Esophagus muscularis mucosa (tissue), 4 donors: ENCODE measurements at regions not wholly inside any gene's neighbourhood (a gene's known extent, or its start where the extent isn't known, plus 50 kb on each side); places are given as distances from the start of the nearest gene placed in this dataset.

ENCODE experiments used
- DNase-seq: peaks from one replicate; pipeline ENCODE4 v3.0.0-alpha.2; 2017; ENCODE audit errors: extremely low spot score
- H3K27ac ChIP-seq, 4 donors: fragments of 200-600 bp; sonication (generic); replicated peaks in 1 of 4; 1 replicate in 3 of 4; 2 replicates in 1 of 4; pipeline ENCODE4 v1.5.1; 2016 to 2019; ENCODE audit warnings: mild to moderate bottlenecking in 1 of 4
- H3K27me3 ChIP-seq, 4 donors: fragments of 200-600 bp; sonication (generic); one replicate each; pipeline versions ENCODE4 v1.5.1 to v1.6.0; 2016 to 2019
- H3K36me3 ChIP-seq, 4 donors: fragments of 200-600 bp; sonication (generic); one replicate each; pipeline ENCODE4 v1.5.1; 2016 to 2019
- H3K4me1 ChIP-seq, 4 donors: fragments of 200-600 bp; sonication (generic); one replicate each; pipeline ENCODE4 v1.5.1; 2016 to 2019
- H3K4me3 ChIP-seq, 4 donors: fragments of 200-600 bp; sonication (generic); 1 replicate in 2 of 4; 2 replicates in 2 of 4; pipeline ENCODE4 v1.5.1; 2016 to 2019; ENCODE audit warnings: mild to moderate bottlenecking in 4 of 4, moderate library complexity in 1 of 4
- H3K9me3 ChIP-seq, 4 donors: fragments of 200-600 bp; sonication (generic); 1 replicate in 3 of 4; 2 replicates in 1 of 4; pipeline ENCODE4 v1.5.1; 2016 to 2019
- EP300 ChIP-seq: sonication (generic); formaldehyde crosslinking; IDR thresholded peaks from one replicate; pipeline ENCODE4 v1.6.1; 2017; ENCODE audit warnings: antibody characterized with exemption
- POLR2A ChIP-seq: fragments of 450-650 bp; IDR thresholded peaks from one replicate; pipeline ENCODE4 v1.6.1; 2017; ENCODE audit warnings: antibody characterized with exemption, moderate library complexity, mild to moderate bottlenecking, low read depth
- POLR2AphosphoS5 ChIP-seq, 2 donors: sonication (generic); formaldehyde crosslinking; IDR thresholded peaks; one replicate each; pipeline ENCODE4 v1.6.1; 2017; ENCODE audit warnings: antibody characterized with exemption in 2 of 2
- WGBS: methylation state at CpG from one replicate; pipeline ENCODE4 v1.1.5; 2018; 5-methylcytosine and 5-hydroxymethylcytosine counted together
- intact Hi-C: fragments of 100-400 bp; cut with DNase I; formaldehyde crosslinking; loops from one replicate; pipeline ENCODE4 v1.15.1; 2023
- TF ChIP-seq, protein P1 (sequence below), 3 experiments: fragments of 200-600 bp in 2 of 3; fragments of 450-650 bp in 1 of 3; sonication (generic) in 2 of 3; IDR thresholded peaks; one replicate each; pipeline ENCODE4 v1.5.1; 2017 to 2019; ENCODE audit warnings: antibody characterized with exemption in 3 of 3, mild to moderate bottlenecking in 2 of 3, moderate library complexity in 1 of 3

GRCh38 chr3:130820976-130821375 lies 72.9 kb upstream of the ATP2C1 start:
- H3K9me3 ChIP-seq: no peaks in the 10 kb centered on the region
- WGBS: 52% methylated on average over 2 of the region's 2 CpGs
- H3K27ac ChIP-seq: no peak overlapping the region
- TF ChIP-seq POLR2AphosphoS5 (IDR thresholded peaks at IDR 0.05) (peak in 1 of 2 donors; percentile 59), EP300 (no peak)
- H3K4me3 ChIP-seq: no peak overlapping the region
- no peak for DNase-seq
- intact Hi-C loops: no loop called here
- no peaks in the 10 kb centered on the region for H3K4me1 ChIP-seq
- H3K27me3 ChIP-seq: no peaks in the 10 kb centered on the region
- no peaks in the 10 kb centered on the region for H3K36me3 ChIP-seq

- Histone ChIP-seq H3K9me3 (no peaks in the 10 kb centered on the region), H3K36me3 (no peaks in the 10 kb centered on the region), H3K4me3 (no peak overlapping the region), H3K4me1 (no peaks in the 10 kb centered on the region), H3K27ac (no peak overlapping the region), H3K27me3 (no peaks in the 10 kb centered on the region)
- WGBS: 82% methylated on average over 1 of the region's 1 CpG
- TF ChIP-seq POLR2A: no peak
- TF ChIP-seq EP300: no peak
- TF ChIP-seq, protein P1, sequence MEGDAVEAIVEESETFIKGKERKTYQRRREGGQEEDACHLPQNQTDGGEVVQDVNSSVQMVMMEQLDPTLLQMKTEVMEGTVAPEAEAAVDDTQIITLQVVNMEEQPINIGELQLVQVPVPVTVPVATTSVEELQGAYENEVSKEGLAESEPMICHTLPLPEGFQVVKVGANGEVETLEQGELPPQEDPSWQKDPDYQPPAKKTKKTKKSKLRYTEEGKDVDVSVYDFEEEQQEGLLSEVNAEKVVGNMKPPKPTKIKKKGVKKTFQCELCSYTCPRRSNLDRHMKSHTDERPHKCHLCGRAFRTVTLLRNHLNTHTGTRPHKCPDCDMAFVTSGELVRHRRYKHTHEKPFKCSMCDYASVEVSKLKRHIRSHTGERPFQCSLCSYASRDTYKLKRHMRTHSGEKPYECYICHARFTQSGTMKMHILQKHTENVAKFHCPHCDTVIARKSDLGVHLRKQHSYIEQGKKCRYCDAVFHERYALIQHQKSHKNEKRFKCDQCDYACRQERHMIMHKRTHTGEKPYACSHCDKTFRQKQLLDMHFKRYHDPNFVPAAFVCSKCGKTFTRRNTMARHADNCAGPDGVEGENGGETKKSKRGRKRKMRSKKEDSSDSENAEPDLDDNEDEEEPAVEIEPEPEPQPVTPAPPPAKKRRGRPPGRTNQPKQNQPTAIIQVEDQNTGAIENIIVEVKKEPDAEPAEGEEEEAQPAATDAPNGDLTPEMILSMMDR (IDR thresholded peaks at IDR 0.05): no peak
- no peak for TF ChIP-seq POLR2AphosphoS5 (IDR thresholded peaks at IDR 0.05)
- intact Hi-C loops: no loop called here
- no peak for DNase-seq
These were observed 72.1 kb upstream of the ATP2C1 start for GRCh38 chr3:130821806-130822205.

GRCh38 chr3:130823241-130823884 lies 70.5 kb upstream of the ATP2C1 start:
- TF ChIP-seq POLR2A: no peak
- TF ChIP-seq POLR2AphosphoS5 (IDR thresholded peaks at IDR 0.05): no peak
- TF ChIP-seq, protein P1 (IDR thresholded peaks at IDR 0.05): no peak
- no peak for TF ChIP-seq EP300
- Histone ChIP-seq H3K27me3 (no peaks in the 10 kb centered on the region), H3K4me1 (no peaks in the 10 kb centered on the region), H3K36me3 (no peaks in the 10 kb centered on the region), H3K9me3 (no peaks in the 10 kb centered on the region), H3K4me3 (no peak overlapping the region), H3K27ac (no peak overlapping the region)
- DNase-seq: no peak
- WGBS: 73% methylated on average over 4 of the region's 4 CpGs
- intact Hi-C loops: no loop called here

DNA sequence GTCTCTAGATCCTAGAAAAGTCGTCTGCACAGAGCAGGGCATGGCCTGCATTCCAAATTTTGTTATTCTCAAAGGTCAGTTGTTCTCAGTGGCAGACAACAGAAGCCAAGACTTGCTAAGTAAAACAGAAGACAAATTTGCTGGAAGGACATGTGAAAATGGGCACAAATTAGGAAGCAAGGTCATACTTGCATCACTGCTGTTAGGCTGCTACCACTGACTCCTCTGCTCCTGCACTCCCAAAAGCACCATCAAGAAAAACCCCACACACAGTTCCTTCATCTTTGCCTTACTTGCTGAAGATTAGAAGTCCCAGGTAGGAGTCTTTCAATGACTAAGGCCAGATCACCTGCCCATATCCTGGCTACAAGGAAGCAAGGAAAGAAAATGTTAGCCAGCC lies 69.9 kb upstream of the ATP2C1 start:
- 57% methylated on average over 1 of the region's 1 CpG for WGBS
- H3K27ac ChIP-seq: no peak overlapping the region
- H3K4me1 ChIP-seq: no peaks in the 10 kb centered on the region
- intact Hi-C loops: no loop called here
- no peaks in the 10 kb centered on the region for H3K36me3 ChIP-seq
- TF ChIP-seq EP300 (no peak), POLR2A (no peak), POLR2AphosphoS5 (IDR thresholded peaks at IDR 0.05) (no peak)
- TF ChIP-seq, protein P1 (IDR thresholded peaks at IDR 0.05): no peak
- no peak for DNase-seq
- no peaks in the 10 kb centered on the region for H3K27me3 ChIP-seq
- H3K4me3 ChIP-seq: no peak overlapping the region
- H3K9me3 ChIP-seq: no peaks in the 10 kb centered on the region

DNA sequence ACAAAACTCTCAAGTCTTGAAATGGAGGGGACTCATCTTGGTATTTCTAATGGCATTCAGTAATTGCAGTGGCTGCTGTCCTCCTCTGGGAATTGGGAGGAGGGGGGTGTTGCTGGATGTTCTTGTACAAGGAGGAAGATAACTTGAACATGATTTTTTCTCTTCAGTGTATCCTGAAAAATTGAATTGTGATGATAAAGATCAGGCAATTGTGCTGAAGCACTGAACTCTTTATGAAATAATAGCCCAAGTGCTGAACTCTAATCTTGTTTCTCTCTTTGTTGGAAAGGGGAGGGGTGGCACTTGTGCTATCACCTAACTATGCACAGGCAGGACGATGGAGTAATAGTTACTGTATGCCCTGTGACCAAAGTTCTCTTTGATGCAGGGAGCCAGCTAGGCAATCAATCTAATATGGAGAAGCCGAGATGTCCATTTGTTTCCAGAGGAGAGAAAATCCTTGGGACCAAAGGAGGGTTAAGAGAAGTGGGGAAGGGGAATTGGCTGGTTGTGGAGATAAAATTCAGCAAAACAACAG lies 68.1 kb upstream of the ATP2C1 start:
- WGBS: 73% methylated on average over 2 of the region's 2 CpGs
- TF ChIP-seq POLR2AphosphoS5 (IDR thresholded peaks at IDR 0.05) (no peak), EP300 (no peak), POLR2A (no peak)
- no peaks in the 10 kb centered on the region for H3K4me1 ChIP-seq

More for the DNA sequence above, 68.1 kb upstream of the ATP2C1 start:
- H3K27ac ChIP-seq: no peak overlapping the region
- DNase-seq: no peak
- no peak overlapping the region for H3K4me3 ChIP-seq
- no peaks in the 10 kb centered on the region for H3K27me3 ChIP-seq
- intact Hi-C loops: no loop called here
- no peaks in the 10 kb centered on the region for H3K36me3 ChIP-seq
- no peaks in the 10 kb centered on the region for H3K9me3 ChIP-seq
